ENCODE measurements at regions not wholly inside any gene's neighbourhood (a gene's known extent, or its start where the extent isn't known, plus 50 kb on each side); places are given as distances from the start of the nearest gene placed in this dataset.

DNA sequence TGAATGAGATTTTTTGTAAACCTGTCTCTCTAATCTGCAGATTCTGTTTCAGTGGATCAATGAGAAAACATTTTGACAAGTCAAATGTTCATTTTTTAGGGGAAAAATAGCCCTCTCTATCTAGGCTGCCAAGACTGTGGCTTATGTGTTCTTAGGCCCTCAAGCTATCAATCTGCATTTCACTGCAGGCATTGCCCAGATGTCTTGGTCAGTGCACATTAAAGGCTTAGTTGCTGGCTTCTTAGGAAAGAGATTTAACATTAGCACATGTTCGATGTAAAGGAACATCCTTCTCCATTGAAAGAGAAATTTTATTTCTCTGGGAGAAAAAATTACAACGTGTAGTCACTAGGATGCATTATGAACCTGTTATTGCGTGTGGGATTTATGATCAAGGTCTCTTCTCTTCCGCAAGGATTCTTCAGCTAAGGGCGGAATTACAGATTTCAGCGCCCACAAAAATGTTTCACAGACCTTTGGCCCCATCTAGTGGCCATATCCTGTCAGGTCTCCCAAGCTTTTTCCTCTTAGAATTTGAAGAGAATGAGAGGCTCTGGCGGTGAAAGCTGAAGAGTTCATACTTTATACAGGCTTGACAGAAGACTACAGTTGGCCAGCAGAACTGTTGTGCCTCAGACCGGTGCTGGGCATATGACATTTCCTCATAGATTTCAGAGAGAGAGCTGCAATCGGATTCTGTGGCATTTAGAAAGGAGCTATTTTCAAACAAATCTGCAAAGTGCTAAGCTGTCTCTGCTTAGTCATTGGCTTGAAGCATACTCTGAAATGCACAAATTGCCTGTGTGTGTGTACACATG, 144.6 kb upstream of the NOCT start:
- Histone ChIP-seq H3K36me3 (no peaks in the 10 kb centered on the region), H3K9me3 (no peaks in the 10 kb centered on the region), H3K4me1 (no peaks in the 10 kb centered on the region), H3K4me3 (ENCODE audit: low read depth, low read length) (no peak overlapping the region), H3K27me3 (no peaks in the 10 kb centered on the region)
- TF ChIP-seq, protein P1, sequence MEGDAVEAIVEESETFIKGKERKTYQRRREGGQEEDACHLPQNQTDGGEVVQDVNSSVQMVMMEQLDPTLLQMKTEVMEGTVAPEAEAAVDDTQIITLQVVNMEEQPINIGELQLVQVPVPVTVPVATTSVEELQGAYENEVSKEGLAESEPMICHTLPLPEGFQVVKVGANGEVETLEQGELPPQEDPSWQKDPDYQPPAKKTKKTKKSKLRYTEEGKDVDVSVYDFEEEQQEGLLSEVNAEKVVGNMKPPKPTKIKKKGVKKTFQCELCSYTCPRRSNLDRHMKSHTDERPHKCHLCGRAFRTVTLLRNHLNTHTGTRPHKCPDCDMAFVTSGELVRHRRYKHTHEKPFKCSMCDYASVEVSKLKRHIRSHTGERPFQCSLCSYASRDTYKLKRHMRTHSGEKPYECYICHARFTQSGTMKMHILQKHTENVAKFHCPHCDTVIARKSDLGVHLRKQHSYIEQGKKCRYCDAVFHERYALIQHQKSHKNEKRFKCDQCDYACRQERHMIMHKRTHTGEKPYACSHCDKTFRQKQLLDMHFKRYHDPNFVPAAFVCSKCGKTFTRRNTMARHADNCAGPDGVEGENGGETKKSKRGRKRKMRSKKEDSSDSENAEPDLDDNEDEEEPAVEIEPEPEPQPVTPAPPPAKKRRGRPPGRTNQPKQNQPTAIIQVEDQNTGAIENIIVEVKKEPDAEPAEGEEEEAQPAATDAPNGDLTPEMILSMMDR (IDR thresholded peaks at IDR 0.05; ENCODE audit: low read depth, low read length): peak; percentile 90
- DNase-seq: peak; percentile 62

DNA sequence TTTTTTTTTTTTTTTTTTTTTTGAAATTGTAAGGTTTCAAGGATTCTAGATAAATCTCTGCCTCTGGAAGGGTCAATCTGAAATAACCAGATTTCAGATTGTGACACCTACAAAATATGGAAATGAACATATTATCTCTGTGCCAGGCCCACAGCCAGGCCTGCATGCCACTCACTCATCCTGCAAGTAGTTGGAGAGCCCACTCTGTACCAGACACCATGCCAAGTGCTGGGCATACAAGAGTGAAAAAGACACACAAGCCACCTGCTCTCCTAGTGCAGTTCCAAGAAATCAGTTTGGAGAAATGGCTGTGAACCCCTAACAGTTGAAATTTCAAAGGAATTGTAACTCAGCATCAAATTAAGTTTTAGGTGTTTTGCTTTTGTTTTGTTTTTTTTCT, 145.9 kb upstream of the NOCT start:
- no peaks in the 10 kb centered on the region for H3K9me3 ChIP-seq
- H3K36me3 ChIP-seq: no peaks in the 10 kb centered on the region
- no peak overlapping the region for H3K4me3 ChIP-seq (ENCODE audit: low read depth, low read length)
- no peak for DNase-seq
- no peaks in the 10 kb centered on the region for H3K27me3 ChIP-seq
- no peaks in the 10 kb centered on the region for H3K4me1 ChIP-seq
- TF ChIP-seq, protein P1 (IDR thresholded peaks at IDR 0.05; ENCODE audit: low read depth, low read length): no peak

DNA sequence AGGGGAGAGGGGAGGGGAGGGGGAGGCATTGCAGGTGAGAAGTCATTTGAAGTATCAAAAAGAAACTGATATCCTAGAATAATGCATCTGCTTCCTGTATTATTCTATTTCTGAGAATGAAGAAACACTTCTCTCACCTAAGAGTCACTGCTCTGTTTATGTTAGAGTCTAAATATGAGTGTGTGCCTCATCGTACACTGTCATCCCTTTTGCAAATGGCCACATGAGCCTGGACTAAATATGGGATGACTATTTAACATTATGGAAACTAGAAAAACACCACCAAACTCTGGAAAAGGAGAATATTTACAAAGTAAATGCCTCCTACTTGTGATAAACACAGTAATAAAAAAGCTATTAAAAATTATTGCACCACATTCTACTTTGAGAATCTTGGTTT, 146.4 kb upstream of the NOCT start:
- Histone ChIP-seq H3K36me3 (no peaks in the 10 kb centered on the region), H3K9me3 (no peaks in the 10 kb centered on the region), H3K4me1 (no peaks in the 10 kb centered on the region), H3K27me3 (no peaks in the 10 kb centered on the region), H3K4me3 (ENCODE audit: low read depth, low read length) (no peak overlapping the region)
- DNase-seq: no peak
- TF ChIP-seq, protein P1 (IDR thresholded peaks at IDR 0.05; ENCODE audit: low read depth, low read length): no peak

DNA sequence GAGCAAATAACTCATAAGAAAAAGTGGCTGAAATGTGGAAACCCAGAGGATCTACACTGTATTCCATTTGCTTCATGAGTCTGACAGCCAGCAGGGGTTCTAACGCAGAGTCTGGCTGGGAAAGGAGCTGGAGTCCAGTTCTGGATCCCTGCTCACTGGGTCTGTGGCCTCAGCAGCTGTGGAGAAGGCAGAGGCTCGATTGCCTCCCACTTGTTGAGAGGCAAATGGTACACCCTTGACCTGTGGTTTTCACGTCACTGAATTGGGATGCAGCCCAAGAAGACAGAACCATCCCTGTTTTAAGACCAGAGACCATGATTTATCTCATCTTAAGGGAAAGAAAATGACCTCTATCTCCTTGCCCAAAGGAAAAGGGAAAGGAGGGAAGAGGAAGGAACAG, 147.0 kb upstream of the NOCT start:
- DNase-seq: no peak
- TF ChIP-seq, protein P1 (IDR thresholded peaks at IDR 0.05; ENCODE audit: low read depth, low read length): no peak
- H3K27me3 ChIP-seq: no peaks in the 10 kb centered on the region
- H3K4me3 ChIP-seq (ENCODE audit: low read depth, low read length): no peak overlapping the region
- no peaks in the 10 kb centered on the region for H3K9me3 ChIP-seq
- H3K36me3 ChIP-seq: no peaks in the 10 kb centered on the region
- no peaks in the 10 kb centered on the region for H3K4me1 ChIP-seq

DNA sequence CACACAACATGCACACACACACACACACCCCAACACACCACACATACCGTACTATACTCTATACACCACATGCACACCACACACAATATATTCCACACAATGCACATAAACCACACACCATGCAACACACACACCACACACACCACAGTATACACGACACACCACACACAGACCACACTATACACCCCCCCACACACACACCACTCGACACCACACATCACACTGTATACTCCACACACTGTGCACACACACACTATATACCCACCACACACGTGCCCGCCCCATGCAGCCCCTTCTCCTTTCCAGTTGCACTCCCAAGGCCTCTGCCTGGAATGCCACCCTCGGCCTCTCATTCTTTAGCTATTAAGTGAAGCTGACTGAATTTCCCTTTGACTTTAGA, 148.2 kb upstream of the NOCT start:
- DNase-seq: no peak

DNA sequence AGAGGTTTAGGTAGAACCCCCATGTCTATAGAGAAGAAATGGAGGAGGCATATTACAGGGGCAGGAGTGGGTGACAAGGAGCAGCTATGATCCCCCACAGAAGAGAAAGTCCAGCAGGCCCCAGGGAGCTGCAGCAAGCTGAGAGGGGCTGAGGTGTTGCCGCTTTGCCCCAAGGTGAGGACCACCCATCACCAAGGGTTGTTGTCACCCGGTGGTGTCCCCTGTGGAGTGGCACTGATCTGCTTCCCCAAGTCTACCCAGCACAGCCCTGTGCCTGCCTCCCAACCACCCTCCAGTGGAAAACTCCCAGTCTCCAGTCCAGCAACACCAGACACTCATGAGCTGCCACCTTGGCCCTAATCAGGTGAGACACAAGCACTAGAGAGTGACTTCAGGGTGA, 149.3 kb upstream of the NOCT start:
- DNase-seq: no peak
- Histone ChIP-seq H3K27me3 (no peaks in the 10 kb centered on the region), H3K36me3 (no peaks in the 10 kb centered on the region), H3K4me3 (ENCODE audit: low read depth, low read length) (no peak overlapping the region), H3K4me1 (no peaks in the 10 kb centered on the region), H3K9me3 (no peaks in the 10 kb centered on the region)
- TF ChIP-seq, protein P1 (IDR thresholded peaks at IDR 0.05; ENCODE audit: low read depth, low read length): no peak

More for the DNA sequence above, 148.2 kb upstream of the NOCT start:
- no peaks in the 10 kb centered on the region for H3K27me3 ChIP-seq
- no peaks in the 10 kb centered on the region for H3K9me3 ChIP-seq
- H3K4me3 ChIP-seq (ENCODE audit: low read depth, low read length): no peak overlapping the region
- TF ChIP-seq, protein P1 (IDR thresholded peaks at IDR 0.05; ENCODE audit: low read depth, low read length): no peak
- H3K4me1 ChIP-seq: no peaks in the 10 kb centered on the region
- no peaks in the 10 kb centered on the region for H3K36me3 ChIP-seq
